ENCODE measurements at regions not wholly inside any gene's neighbourhood (a gene's known extent, or its start where the extent isn't known, plus 50 kb on each side); places are given as distances from the start of the nearest gene placed in this dataset.
"Not testable (repeated sequence)": the region's sequence is repeated elsewhere in the genome, so short reads cannot be mapped to it uniquely, and the experiment has no call there.

DNA sequence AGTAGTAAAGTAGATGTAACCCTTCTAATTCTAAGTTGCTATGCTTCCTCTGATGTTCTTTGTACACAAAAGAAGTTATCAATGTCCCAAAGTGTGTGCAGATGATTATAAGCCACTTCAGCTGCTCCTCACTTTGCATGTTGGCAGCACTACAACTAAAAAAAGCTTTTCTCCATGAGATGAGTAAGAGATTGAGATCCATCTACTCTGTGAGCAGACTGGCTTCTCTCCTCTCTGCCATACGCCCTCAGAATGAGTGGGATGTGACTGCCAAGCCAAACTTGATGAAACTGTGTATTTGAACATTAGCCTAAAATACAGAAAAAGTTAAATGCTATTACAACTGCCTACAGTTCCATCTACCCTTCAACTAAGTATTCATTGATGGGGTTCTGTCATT, 102.9 kb upstream of the ETV1 start:
- DNase-seq (ENCODE audit: low read depth in 2 of 2) = no peak

DNA sequence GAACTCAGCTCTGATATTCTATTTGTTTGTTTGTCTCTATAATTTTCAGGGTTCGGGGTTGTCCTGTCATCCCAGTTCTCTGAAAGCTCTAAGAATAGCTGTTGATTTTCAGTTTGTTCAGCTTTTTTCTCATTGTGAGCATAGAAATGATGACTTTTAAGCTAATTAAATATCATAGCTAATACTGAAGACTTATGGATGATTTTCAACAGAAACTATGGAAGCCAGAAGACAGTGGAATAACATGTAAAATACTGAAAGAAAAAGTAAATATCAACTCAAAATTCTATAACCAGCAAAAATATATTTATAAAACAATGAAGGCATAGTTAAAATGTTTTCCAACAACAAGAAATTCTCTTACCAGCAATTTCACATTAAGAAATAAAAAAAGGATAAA, 96.4 kb upstream of the ETV1 start:
- DNase-seq (ENCODE audit: low read depth in 2 of 2) = no peak

DNA sequence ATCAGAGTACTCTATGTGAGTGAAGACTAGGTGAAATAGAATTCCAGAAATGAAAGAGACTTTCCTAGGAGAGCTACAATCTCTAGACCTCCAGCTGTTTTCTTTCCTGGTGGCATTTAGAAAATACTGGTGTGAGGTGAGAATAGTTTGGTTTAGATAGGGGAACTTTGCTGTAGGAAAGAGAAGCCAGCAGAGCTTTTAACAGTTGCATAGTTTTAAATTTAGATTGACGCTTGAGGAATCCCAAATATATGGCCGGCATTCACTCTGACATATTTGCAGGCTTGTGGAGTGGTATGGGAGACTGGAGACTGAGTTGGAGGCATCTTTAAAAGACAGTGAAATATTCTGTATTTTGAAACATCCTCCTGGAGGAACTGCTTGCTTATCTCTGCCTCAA, 94.3 kb upstream of the ETV1 start:
- DNase-seq (ENCODE audit: low read depth in 2 of 2) = no peak

DNA sequence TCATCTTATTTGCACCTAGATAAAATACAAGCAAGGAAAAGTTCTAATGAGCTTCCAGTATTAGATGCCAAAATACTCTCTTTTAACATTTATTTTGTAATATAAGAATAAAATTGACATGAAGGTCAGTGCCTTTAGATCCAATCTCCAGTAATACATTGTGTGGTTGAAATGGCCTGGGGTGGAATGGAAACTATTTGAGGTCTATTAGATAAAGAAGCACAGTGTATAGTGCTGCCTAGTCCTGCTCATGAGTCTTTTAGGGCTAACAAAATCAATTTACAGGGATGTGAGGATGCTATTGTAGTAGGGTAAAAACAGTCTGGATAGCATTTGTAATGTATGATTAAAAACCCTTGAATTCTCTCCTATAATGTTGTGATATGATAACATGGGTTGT, 84.5 kb upstream of the ETV1 start:
- DNase-seq (ENCODE audit: low read depth in 2 of 2) = no peak

DNA sequence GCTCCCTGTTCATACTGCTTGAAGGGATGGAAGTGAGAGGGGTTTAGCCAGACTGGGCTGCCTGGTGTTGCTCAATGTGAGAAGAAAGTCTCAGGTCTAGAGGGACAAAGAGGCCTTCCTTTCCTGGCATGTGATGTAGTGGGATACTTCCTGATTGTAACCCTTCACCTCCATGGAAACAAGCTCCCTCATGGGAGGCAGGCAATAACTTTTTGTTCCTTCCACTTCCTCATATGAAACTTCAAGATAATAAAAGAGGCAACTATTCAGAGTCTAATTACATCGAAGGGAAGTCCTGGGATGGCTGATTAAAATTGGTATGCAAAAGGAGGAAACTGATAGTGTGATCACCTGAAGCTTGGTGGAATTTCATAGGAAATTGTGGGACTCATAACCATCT, 84.1 kb upstream of the ETV1 start:
- DNase-seq (ENCODE audit: low read depth in 2 of 2) = no peak

DNA sequence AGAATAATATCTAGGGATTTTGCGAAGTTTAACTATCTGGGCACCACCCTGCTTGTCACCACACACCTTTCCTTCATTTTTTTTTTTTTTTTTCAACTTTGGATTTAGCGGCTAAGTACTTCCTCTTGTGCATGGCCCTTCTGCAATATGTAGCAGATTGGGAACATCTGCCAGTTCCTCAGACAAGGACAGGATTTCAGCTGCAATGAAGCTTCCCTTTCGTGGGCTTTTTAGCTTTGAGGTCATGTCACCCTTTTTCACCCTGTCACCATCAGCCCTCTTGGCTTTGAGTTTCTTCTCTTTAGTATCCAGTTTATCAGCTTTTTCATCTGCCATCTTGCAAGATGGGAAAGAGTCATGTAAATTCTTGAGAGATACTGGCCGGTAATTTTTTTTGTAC, 81.6 kb upstream of the ETV1 start:
- no peak for DNase-seq (ENCODE audit: low read depth in 2 of 2)

DNA sequence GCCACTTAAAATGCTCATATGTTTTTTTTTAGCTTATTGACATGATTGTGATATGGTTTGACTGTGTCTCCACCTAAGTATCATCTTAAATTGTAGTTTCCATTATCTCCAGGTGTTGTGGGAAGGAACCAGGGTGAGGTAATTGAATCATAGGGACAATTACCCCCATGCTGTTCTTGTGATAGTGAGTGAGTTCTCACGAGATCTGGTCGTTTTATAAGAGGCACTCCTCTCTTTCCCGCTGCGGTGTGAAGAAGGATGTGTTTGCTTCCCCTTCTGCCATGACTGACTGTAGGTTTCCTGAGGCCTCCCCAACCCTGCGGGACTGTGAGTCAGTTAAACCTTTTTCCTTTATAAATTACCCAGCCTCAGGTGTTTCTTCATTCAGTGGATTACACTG, 80.5 kb upstream of the ETV1 start:
- DNase-seq (ENCODE audit: low read depth in 2 of 2) = no peak

DNA sequence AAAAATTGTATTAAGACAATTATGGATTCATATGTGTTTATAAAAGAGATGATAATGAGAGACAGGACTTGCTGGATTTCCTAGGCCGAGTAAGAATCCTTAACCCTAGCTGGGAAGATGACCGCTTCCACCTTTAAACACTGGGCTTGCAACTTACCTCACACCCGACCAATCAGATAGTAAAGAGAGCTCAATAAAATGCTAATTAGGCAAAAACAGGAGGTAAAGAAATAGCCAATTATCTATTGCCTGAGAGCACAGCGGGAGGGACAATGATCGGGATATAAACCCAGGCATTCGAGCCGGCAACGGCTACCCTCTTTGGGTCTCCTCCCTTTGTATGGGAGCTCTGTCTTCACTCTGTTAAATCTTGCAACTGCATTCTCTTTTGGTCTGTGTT, 77.3 kb upstream of the ETV1 start:
- not testable (repeated sequence) for DNase-seq (ENCODE audit: low read depth in 2 of 2)

DNA sequence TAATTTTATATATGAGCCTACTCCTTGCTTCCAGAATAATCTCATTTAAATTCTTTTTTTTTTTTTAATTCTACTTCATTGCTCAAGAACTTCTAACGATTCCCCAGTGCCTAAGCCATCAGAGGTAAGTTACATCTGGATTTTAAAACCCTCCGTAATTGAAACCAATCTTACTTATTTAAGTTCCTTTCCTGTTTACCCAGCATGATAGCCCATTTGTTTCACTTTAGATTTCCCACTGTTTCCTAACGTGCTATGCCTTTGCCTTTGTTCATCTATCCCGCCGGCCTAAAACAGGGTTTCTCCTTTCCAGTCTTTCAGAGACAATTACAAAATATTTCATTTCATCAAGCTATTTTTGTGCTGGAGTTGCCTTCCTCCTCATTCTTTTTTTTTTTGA, 75.8 kb upstream of the ETV1 start:
- no peak for DNase-seq (ENCODE audit: low read depth in 2 of 2)

DNA sequence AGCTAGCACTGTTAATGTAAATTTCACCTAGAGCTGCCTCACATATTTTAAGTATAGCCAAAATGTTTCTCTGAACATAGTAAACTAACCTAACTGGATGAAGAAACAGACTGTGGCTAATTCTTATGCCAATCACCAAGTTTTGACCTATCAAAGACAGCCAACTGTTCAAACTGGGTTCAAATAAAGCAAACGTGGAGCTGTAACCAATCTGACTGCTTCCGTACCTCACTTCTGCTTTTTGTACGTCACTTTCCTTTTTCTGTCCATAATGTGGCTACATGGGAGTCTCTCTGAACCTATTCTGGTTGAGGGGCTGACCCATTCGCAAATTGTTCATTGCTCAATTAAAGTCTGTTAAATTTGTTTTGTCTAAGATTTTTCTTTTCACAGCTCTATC, 66.3 kb upstream of the ETV1 start:
- no peak for DNase-seq (ENCODE audit: low read depth in 2 of 2)

DNA sequence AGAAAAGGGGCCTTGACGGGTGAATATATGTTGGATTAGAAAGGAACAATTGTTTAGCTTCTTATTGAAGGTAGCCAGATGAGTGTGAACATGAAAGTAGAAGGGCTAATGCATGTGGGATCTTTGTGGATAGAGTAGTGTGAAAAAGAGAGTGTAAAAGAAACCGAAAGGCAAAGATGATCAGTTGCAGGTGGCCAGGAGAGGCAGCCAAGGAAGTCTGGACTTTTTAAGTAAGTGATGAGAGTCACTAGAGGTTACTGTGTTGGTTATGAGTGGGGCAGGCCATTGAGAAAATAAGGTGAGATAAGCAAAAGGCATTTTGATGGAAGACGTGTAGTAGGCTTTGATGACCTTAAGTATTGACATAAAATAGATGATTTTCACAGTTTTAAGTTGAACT, 64.7 kb upstream of the ETV1 start:
- no peak for DNase-seq (ENCODE audit: low read depth in 2 of 2)

DNA sequence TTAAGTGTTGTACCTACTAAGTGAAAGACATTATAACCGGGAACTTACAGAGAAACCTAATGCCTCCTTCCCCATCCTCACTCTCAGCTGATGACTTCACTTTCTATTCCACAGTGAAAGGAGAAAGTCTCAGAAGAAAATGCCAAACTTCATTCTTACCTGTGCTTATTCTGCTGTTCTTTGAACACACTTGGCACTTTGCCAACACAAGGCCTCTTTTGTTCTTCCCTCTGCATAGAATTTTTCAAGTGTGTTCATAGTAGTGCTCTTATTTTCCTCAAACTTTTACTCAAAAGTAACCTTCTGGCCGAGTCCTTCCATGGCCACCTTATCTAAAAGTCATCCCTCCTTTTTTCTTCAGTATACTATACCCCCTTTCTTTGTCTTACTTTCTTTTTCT, 59.4 kb upstream of the ETV1 start:
- DNase-seq (ENCODE audit: low read depth in 2 of 2) = no peak

DNA sequence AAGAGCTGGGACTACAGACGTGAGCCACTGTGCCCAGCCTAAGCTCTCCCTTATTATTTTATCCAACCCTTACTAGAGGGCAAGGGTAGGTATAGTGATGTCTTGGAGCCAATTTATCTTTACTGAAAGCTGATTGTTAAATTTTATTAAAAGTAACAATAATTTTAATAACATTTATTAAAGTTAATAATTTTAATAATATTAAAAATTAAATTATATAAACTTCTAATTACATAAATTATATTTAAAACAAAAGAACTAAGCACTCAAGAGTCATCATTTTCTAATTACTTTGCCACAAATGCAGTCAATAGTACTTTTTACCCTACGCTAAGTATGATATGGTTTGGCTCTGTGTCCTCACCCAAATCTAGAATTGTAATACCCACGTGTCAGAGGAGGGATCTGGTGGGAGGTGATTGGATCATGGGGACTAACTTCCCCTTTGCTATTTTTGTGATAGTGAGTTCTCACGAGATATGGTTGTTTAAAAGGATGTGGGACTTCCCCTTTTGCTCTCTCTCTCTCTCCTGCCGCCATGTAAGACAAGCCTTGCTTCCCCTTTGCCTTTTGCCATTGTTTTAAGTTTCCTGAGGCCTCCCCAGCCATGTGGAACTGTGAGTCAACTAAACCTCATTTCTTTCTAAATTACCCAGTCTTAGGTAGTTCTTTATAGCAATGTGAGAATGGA, 58.4 kb upstream of the ETV1 start:
- peak in 1 of 2 donors; percentile 2 for DNase-seq (ENCODE audit: low read depth in 2 of 2)

DNA sequence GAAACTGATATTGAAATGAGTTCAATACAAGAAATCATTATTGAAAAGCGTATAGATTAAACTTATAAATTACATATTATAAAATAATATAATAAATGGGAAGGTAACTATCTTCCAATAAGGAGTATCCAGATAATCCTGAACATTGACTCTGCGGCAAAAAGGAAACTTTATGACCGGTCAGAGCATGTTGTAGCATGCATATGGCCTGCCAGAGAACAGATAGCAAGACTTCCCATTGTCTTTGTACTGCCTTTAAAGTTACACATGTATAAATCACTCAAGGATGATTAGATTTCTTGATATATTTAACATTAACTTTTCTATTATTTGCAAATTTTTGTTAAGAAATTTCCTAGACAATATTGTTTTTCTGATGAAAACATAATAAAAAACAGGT, 56.2 kb upstream of the ETV1 start:
- no peak for DNase-seq (ENCODE audit: low read depth in 2 of 2)

DNA sequence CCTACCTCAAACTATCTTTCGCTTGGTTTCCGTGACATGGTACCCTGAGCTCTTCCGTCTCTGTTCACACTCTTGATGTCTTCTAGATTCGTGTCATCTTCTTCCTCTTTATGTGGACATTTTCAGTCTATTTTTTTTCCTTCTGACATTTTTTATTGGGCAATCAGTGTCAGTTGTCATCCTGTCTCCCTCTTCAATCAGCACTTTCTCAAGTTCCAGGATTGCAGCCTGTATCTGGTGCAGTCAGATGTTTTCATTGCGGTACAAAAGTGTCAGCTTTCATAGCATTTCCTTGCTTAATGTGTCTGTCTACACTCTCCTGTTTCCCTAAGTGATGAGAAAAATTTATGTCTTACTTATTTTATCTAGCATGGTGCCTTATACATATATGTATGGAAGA, 51.1 kb upstream of the ETV1 start:
- no peak for DNase-seq (ENCODE audit: low read depth in 2 of 2)

Data from dermis microvascular lymphatic vessel endothelial cell (primary cell).